SK-N-SH (cell line): ENCODE measurements at regions not wholly inside any gene's neighbourhood (a gene's known extent, or its start where the extent isn't known, plus 50 kb on each side); places are given as distances from the start of the nearest gene placed in this dataset.

Experiments
- CTCF ChIA-PET: fragments of 300-600, 350-600 bp; formaldehyde crosslinking; extraction: SDS; loops from one replicate; lab custom pipeline; 2021; lab: Yijun Ruan, JAX
- POLR2A ChIA-PET: fragments of 350-600 bp; sonication (Branson Sonifier 250); formaldehyde crosslinking; extraction: SDS; loops from one replicate; lab custom pipeline; 2020; ENCODE audit warnings: antibody characterized with exemption, inconsistent platforms; lab: Yijun Ruan, JAX
- DNase-seq: peaks from one replicate; pipeline ENCODE4 v3.0.0; 2012
- H2AFZ ChIP-seq: fragments of 200-600 bp; sonication (generic); 2 replicates; pipeline ENCODE4 v1.8.1; 2016; ENCODE audit warnings: antibody characterized with exemption, mild to moderate bottlenecking, low read depth
- H3F3A ChIP-seq: fragments of 200-600 bp; sonication (generic); replicated peaks from 2 replicates; pipeline ENCODE3; 2016; ENCODE audit warnings: antibody characterized with exemption, mild to moderate bottlenecking; ENCODE audit not compliant: insufficient read depth
- H3K27ac ChIP-seq, 2 experiments: fragments of 200-500 bp in 1 of 2; fragments of 200-600 bp in 1 of 2; sonication (Bioruptor generic) in 1 of 2; sonication (generic), shearing (Covaris generic) in 1 of 2; 2 replicates each; pipeline versions ENCODE4 v1.5.1 to v1.6.1; 2014 to 2016; ENCODE audit warnings: low read depth in 2 of 2, inconsistent platforms in 1 of 2, low read length in 1 of 2, mild to moderate bottlenecking in 1 of 2, mixed read lengths in 1 of 2
- H3K27me3 ChIP-seq: fragments of 200-600 bp; sonication (generic), shearing (Covaris generic); 2 replicates; pipeline ENCODE4 v1.6.1; 2016; ENCODE audit warnings: mixed run types; ENCODE audit not compliant: insufficient read depth
- H3K36me3 ChIP-seq, 2 experiments: fragments of 200-500 bp in 1 of 2; fragments of 200-600 bp in 1 of 2; sonication (Bioruptor generic) in 1 of 2; sonication (generic) in 1 of 2; replicated peaks in 1 of 2; 2 replicates each; pipeline versions ENCODE3 to v1.5.1; 2014 to 2016; ENCODE audit warnings: low read length in 1 of 2, mild to moderate bottlenecking in 1 of 2; ENCODE audit not compliant: insufficient read depth in 2 of 2, control insufficient read depth in 1 of 2
- H3K4me1 ChIP-seq, 2 experiments: fragments of 200-500 bp in 1 of 2; fragments of 200-600 bp in 1 of 2; sonication (Bioruptor generic) in 1 of 2; sonication (generic), shearing (Covaris generic) in 1 of 2; 2 replicates each; pipeline versions ENCODE4 v1.5.1 to v1.6.1; 2014 to 2016; ENCODE audit warnings: low read depth in 1 of 2, low read length in 1 of 2, mixed run types in 1 of 2; ENCODE audit not compliant: insufficient read depth in 2 of 2, control insufficient read depth in 1 of 2
- H3K4me2 ChIP-seq: fragments of 200-600 bp; sonication (generic), shearing (Covaris generic); 2 replicates; pipeline ENCODE4 v1.6.1; 2017; ENCODE audit warnings: mixed run types
- H3K4me3 ChIP-seq, 2 experiments: fragments of 200-500 bp in 1 of 2; fragments of 200-600 bp in 1 of 2; sonication (Bioruptor generic) in 1 of 2; sonication (generic), shearing (Covaris generic) in 1 of 2; 2 replicates each; pipeline versions ENCODE4 v1.5.1 to v1.8.1; 2014 to 2016; ENCODE audit warnings: low read depth in 2 of 2, inconsistent platforms in 1 of 2, low read length in 1 of 2, mild to moderate bottlenecking in 1 of 2, mixed read lengths in 1 of 2, moderate library complexity in 1 of 2
- H3K79me2 ChIP-seq: fragments of 200-600 bp; sonication (generic); 2 replicates; pipeline ENCODE4 v1.8.1; 2017; ENCODE audit warnings: mild to moderate bottlenecking; ENCODE audit not compliant: insufficient read depth
- H3K9ac ChIP-seq: fragments of 200-600 bp; sonication (generic); 2 replicates; pipeline ENCODE4 v1.6.1; 2017; ENCODE audit warnings: mixed run types
- H3K9me2 ChIP-seq: fragments of 200-600 bp; sonication (generic); 2 replicates; pipeline ENCODE4 v1.6.1; 2017; ENCODE audit warnings: mixed run types
- H3K9me3 ChIP-seq: fragments of 200-600 bp; sonication (generic); 2 replicates; pipeline ENCODE4 v1.6.1; 2017; ENCODE audit warnings: mixed run types, mild to moderate bottlenecking, moderate library complexity
- H4K20me1 ChIP-seq: fragments of 200-600 bp; sonication (generic); 2 replicates; pipeline ENCODE4 v1.6.1; 2017; ENCODE audit warnings: mild to moderate bottlenecking, mixed run types; ENCODE audit not compliant: insufficient read depth
- CHD2 ChIP-seq: fragments of 150-350 bp; IDR thresholded peaks from 2 replicates; pipeline ENCODE4 v1.6.1; 2018; ENCODE audit warnings: low read length; ENCODE audit not compliant: partially characterized antibody
- CTCF ChIP-seq: fragments of 200-600 bp; sonication (generic); IDR thresholded peaks from 2 replicates; pipeline ENCODE4 v1.6.1; 2017; ENCODE audit warnings: antibody characterized with exemption, mild to moderate bottlenecking, moderate library complexity
- EP300 ChIP-seq, 2 experiments: IDR thresholded peaks; 2 replicates each; pipeline versions ENCODE4 v1.4.0 to v1.6.1; 2012; ENCODE audit warnings: borderline replicate concordance in 1 of 2, low read depth in 1 of 2, low read length in 1 of 2
- EZH2phosphoT487 ChIP-seq: fragments of 200-600 bp; sonication (generic); IDR thresholded peaks from 2 replicates; pipeline ENCODE4 v1.6.1; 2017; ENCODE audit warnings: low read depth, mixed run types, mild to moderate bottlenecking, antibody characterized with exemption, moderate library complexity, borderline replicate concordance
- FOXJ3 ChIP-seq: sonication (generic); formaldehyde crosslinking; IDR thresholded peaks from 2 replicates; pipeline ENCODE4 v1.5.1; 2020; ENCODE audit warnings: mild to moderate bottlenecking, missing genetic modification reagents
- GATA2 ChIP-seq: sonication (generic); formaldehyde crosslinking; IDR thresholded peaks from 2 replicates; pipeline ENCODE4 v1.5.0; 2020; ENCODE audit warnings: mild to moderate bottlenecking, missing genetic modification reagents
- IRF3 ChIP-seq: fragments of 150-350 bp; IDR thresholded peaks from 2 replicates; pipeline ENCODE4 v1.6.1; 2016; ENCODE audit warnings: mild to moderate bottlenecking, low read depth, low read length
- MXI1 ChIP-seq: IDR thresholded peaks from 2 replicates; pipeline ENCODE4 v1.6.1; 2012; ENCODE audit warnings: mild to moderate bottlenecking, low read depth, low read length, improper control_type of control experiment
- NFIC ChIP-seq: IDR thresholded peaks from 2 replicates; pipeline ENCODE4 v1.4.0; 2012; ENCODE audit warnings: borderline replicate concordance
- NRF1 ChIP-seq: IDR thresholded peaks from 2 replicates; pipeline ENCODE4 v1.6.1; 2012; ENCODE audit warnings: low read depth, mild to moderate bottlenecking, low read length
- RCOR1 ChIP-seq: fragments of 150-350 bp; IDR thresholded peaks from 2 replicates; pipeline ENCODE4 v1.6.1; 2017; ENCODE audit warnings: antibody characterized with exemption, low read length
- REST ChIP-seq: IDR thresholded peaks from 2 replicates; pipeline ENCODE4 v1.6.1; 2012; ENCODE audit warnings: mild to moderate bottlenecking, low read depth, low read length, moderate library complexity
- RXRA ChIP-seq: IDR thresholded peaks from 2 replicates; pipeline ENCODE4 v1.4.0; 2012; ENCODE audit warnings: low read depth, mild to moderate bottlenecking, borderline replicate concordance
- SMC3 ChIP-seq: IDR thresholded peaks from 2 replicates; pipeline ENCODE4 v1.6.1; 2012; ENCODE audit warnings: low read depth, low read length, improper control_type of control experiment
- TAF1 ChIP-seq: IDR thresholded peaks from 2 replicates; pipeline ENCODE4 v1.6.1; 2012; ENCODE audit warnings: low read depth, mild to moderate bottlenecking, low read length, moderate library complexity, borderline replicate concordance
- USF1 ChIP-seq: IDR thresholded peaks from 2 replicates; pipeline ENCODE4 v1.4.0; 2012; ENCODE audit warnings: low read depth, borderline replicate concordance
- WGBS: methylation state at CpG from one replicate; pipeline ENCODE4 v1.1.6; 2017; ENCODE audit warnings: low lambda C conversion rate; 5-methylcytosine and 5-hydroxymethylcytosine counted together

DNA sequence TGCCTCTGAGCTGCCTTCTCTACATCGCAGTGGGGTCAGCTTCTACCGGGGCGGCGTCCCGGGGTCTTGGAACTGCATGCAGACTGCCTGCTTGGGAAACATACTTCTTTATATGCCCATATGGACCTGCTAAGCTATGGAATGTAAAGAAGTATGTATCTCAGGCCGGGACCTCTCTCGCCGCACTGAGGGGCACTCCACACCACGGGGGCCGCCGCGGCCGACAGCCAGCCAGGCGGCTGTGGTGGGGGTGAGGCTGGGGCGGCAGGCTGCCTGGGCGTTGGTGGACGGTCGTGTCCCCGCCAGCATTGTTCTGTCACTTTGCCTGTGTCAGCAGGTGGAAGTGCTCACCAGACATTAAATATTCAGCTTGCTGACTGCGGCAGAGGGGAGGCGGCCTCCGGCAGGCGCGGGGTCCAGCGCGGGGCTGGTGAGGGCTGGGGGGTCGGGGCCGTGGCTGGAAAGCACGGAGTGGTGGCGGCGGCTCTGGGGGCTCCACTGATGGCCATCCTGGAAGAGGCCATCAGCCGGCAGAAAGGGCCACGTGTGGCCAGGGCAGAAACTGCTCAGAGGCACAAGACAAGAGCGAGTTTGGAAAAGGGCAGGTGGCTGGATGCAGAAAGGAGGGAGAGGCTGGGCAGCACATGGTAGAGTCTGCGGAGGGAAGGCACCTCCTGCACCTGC lies 78.6 kb upstream of the GATA5 start:
- Histone ChIP-seq H3K9me3 (no peaks in the 10 kb centered on the region), H3K27ac (no peak overlapping the region), H3K4me3 (no peak overlapping the region), H3K36me3 (no peaks in the 10 kb centered on the region), H3K4me1 (peaks cover 0 to 6% of the 10 kb centered on the region in 2 experiments; a peak in 1 of 4 replicates), H3K9me2 (no peaks in the 10 kb centered on the region), H3K79me2 (no peaks in the 10 kb centered on the region), H3K4me2 (no peak overlapping the region), H4K20me1 (no peaks in the 10 kb centered on the region), H3K9ac (no peak overlapping the region), H3K27me3 (peaks cover 31% of the 10 kb centered on the region), H3F3A (no peaks in the 10 kb centered on the region), H2AFZ (no peak overlapping the region)
- WGBS = 64% methylated on average over 21 of the region's 35 CpGs
- DNase-seq = no peak
- ChIA-PET CTCF (interaction anchor here (1.2 kb wide), 1 partner anchor 55 kb away, joined by 3 read pairs; no protein-coding TSS in a partner anchor), POLR2A (no interaction called here)
- TF ChIP-seq CHD2 (no peak), RCOR1 (no peak), RXRA (no peak), CTCF (no peak)

DNA sequence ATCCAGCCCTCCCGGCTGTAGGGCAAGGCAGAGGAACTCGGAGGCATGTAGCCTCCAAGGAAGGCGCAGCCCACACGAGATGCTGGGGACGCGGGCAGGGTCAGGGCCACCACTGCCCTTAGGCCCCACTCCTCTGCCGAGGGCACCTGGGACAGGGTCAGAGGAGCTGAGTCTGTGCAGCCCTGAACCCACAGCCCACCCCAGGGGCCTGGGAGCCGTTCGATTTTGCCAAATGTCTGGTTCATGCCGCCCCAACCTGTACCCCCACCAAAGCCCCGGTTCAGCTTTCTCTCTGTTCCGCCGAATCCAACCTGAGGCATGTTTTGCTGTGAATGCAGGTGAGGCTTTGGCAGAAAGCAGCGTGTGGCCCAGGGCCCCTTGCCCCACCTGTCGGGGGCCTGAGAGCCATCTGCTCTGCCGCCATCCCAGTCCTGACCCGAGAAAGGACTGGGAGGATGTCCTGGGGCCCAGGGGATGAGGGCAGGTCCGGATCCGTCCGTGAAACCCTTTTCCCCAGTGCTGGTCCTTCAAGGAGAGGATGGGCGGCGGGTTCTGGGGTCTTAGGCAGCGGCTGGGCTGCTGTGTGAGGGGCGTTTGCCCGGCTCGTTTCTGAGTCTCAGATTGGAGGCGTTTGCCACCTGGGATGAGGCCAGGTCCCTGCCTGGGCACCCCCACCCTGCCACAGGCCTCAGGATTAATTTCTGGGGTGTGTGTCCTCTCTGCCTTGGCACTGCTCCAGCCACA lies 79.3 kb upstream of the GATA5 start:
- Histone ChIP-seq H3K4me3 (no peak overlapping the region), H3K36me3 (no peaks in the 10 kb centered on the region), H4K20me1 (no peaks in the 10 kb centered on the region), H3K4me1 (peaks cover 0 to 5% of the 10 kb centered on the region in 2 experiments; a peak in 1 of 4 replicates), H3K9me2 (no peaks in the 10 kb centered on the region), H3K9me3 (no peaks in the 10 kb centered on the region), H3K27me3 (peaks cover 31% of the 10 kb centered on the region), H3K79me2 (no peaks in the 10 kb centered on the region), H2AFZ (no peak overlapping the region), H3K9ac (no peak overlapping the region), H3K4me2 (no peak overlapping the region), H3F3A (no peaks in the 10 kb centered on the region), H3K27ac (no peak overlapping the region)
- WGBS = 75% methylated on average over 8 of the region's 27 CpGs
- no peak for TF ChIP-seq NFIC
- TF ChIP-seq MXI1 = no peak
- no peak for TF ChIP-seq REST
- TF ChIP-seq EZH2phosphoT487 = no peak
- TF ChIP-seq EP300 (IDR thresholded peaks at IDR 0.05; ENCODE audit: borderline replicate concordance in 1 of 2, low read depth in 1 of 2, low read length in 1 of 2) = no peak
- TF ChIP-seq USF1 = no peak
- no peak for TF ChIP-seq SMC3
- TF ChIP-seq FOXJ3 = no peak
- TF ChIP-seq TAF1 = no peak
- no peak for TF ChIP-seq NRF1
- TF ChIP-seq IRF3 = no peak
- TF ChIP-seq GATA2 (CRISPR knock-in tag) = no peak
- TF ChIP-seq RCOR1 = no peak
- CTCF ChIA-PET = interaction anchor here (1.7 kb wide), 1 partner anchor 23 kb away, joined by 9 read pairs; no protein-coding TSS in a partner anchor
- POLR2A ChIA-PET = no interaction called here
- DNase-seq = no peak
